Fibroblast of skin of left quadriceps (primary cell): ENCODE measurements at regions not wholly inside any gene's neighbourhood (a gene's known extent, or its start where the extent isn't known, plus 50 kb on each side); places are given as distances from the start of the nearest gene placed in this dataset.
"Not testable (repeated sequence)": the region's sequence is repeated elsewhere in the genome, so short reads cannot be mapped to it uniquely, and the experiment has no call there.

Experiments used
- DNase-seq, 2 experiments: peaks; one replicate each; pipeline ENCODE4 v3.0.0-alpha.2; 2013; ENCODE audit warnings: low read depth in 2 of 2

DNA sequence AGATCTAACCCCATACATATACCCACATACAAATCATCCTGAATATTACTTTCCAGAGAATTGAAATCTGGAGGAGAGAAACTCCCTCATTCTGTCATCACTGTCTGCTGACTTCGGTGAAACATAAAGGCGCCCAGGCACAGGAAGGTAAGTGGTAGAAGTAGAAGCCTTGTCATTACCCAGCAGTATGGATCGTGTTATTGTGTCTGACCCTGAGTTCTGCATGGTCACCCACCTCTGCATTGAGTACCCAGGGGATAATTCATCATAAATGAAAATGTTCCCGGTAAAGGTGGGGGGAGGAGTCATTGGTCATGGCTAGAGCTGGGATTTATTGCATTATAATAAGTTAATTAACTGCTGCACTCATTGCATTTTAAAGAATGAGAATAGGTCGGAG is 342.6 kb upstream of the PKN2 start:
- DNase-seq, result no peak

- DNase-seq, result not testable (repeated sequence)
These were observed 342.0 kb upstream of the PKN2 start for GRCh38 chr1:88342081-88342480.

DNA sequence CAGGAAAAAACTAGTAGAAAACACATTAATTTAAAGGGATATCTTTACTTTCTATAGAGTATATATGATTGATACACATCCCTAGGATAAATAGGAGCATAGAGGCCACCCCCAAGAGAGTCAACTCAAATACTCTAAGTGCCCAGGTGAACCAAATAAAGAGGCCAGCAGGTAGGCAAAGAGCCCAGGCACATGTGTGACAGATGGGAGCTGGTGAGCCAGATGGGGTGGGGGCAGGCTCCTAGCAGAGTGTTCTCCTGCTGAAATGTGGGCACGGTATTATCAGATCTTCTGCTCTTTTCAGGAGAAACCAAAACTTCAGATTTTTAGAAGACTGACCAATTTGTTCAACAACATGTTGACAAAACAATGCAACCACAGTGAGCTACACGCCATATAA is 333.4 kb upstream of the PKN2 start:
- DNase-seq, result no peak

- no peak for DNase-seq
These were observed 332.1 kb upstream of the PKN2 start for GRCh38 chr1:88351960-88352359.

DNA sequence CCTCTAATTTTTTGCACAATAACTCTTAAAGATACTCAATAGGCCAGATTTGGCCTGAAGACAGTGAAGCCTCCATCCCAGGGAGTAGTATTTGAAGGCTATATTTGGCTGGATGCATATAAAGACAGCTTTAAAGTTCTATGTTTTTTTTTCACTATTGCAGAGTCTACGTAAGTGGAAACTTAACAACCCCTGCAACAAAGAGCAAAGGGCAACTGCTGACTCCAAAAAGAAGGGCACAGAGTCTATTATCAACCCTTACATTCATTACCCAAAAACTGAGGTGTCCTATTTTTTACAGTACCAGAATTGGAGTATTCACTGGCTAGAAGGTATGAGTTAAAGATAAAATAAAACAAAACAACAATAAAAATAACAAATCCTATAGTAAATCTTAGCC is 329.8 kb upstream of the PKN2 start:
- DNase-seq, result no peak

DNA sequence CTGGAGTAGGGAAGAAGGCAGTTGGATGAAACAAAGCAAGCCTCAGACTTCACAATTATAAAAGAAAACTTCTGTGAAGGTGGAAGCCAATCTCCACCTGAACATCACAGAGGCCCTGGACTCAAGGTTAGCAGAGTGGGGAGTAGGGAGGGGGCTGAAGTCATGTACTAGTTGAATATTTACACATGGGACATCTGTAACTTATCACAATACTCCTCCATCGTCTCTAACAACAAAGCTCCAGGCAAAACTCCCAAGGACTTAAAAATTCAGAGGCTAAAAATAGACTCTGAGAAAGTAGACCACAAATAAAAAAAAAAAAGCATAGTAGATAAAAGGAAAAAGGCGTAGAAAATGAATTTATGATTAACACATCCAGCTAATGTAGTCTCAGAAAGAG is 326.3 kb upstream of the PKN2 start:
- peak in 1 of 2 experiments; percentile 0 for DNase-seq

- DNase-seq, result no peak
These were observed 312.5 kb upstream of the PKN2 start for GRCh38 chr1:88371436-88372023.

GRCh38 chr1:88375977-88376376 is 308.1 kb upstream of the PKN2 start:
- DNase-seq, result no peak

DNA sequence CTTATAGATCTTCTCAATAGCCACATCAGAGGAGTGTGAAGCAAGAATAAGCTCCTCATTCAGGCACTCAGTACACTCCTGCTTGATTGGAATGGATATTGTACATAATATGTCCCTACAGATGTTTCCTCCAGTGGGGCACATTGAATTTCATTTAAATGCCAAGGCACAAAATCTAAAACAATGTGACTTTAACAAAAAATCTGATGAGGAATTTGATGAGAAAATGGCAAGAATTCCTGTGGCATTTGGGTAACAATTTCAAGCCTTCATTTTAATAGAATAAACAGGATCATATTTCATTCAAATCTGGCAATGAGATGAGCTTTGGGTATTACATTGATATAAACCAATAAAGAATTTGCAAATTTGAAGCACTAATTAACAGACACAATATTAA is 307.7 kb upstream of the PKN2 start:
- no peak for DNase-seq

DNA sequence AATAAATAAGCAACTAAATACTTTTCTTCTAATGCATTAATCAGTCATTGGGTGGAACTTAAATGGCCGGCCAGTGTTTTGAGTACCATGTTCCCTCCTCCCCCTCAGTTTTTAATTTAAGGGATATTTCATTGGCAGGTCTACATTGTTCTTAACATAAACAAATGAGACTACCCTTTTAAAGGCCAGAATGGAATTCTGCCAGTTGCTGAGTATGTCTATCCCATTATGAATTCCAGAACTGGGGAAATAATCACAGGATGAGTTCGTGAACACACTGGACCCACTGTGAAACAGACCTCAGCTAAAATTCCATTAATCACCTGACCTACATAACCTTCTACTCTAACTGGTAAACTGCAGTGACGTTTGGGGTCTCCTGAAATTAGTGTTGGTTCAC is 305.5 kb upstream of the PKN2 start:
- DNase-seq, result no peak

- no peak for DNase-seq
These were observed 289.1 kb upstream of the PKN2 start for GRCh38 chr1:88394958-88395357.

- DNase-seq, result no peak
These were observed 285.7 kb upstream of the PKN2 start for GRCh38 chr1:88398338-88398737.

- no peak for DNase-seq
These were observed 284.4 kb upstream of the PKN2 start for GRCh38 chr1:88399690-88400089.

DNA sequence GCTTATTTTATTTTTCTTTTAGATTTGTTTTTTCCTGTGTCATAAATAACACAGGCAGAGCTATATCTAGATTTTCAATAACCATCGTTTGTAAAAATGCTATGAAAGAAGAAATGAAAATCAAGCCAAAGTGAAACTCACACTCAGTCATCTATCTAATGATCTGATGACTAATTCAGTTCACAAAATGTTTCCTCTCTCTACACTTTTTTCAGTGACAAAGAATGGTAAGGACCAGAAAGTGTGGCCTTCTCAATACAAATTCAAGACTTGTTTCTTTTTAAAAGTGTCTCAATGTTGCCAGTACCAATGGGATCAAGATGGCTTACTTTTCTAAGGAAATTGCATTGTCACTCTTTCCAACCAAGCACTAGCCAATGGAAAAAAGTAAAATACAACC is 282.8 kb upstream of the PKN2 start:
- DNase-seq, result no peak

DNA sequence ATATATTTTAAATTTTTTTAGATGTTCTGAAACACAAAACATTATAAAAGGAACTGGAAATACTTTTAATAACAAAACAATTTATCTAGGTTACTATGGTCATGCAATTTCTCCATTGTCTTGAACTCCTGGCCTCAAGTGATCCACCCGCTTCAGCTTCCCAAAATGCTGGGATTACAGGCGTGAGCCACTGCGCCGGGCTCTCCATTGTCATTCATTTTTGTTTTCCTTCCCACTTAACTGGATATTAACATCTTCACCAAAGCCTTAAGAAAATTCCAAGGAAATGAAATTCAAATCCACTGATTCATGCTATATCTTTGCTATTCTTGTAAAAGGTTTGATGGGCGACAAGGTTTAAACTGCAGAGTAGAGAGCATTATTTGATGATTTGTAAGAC is 279.5 kb upstream of the PKN2 start:
- DNase-seq, result no peak

- no peak for DNase-seq
These were observed 276.8 kb upstream of the PKN2 start for GRCh38 chr1:88407248-88407647.

DNA sequence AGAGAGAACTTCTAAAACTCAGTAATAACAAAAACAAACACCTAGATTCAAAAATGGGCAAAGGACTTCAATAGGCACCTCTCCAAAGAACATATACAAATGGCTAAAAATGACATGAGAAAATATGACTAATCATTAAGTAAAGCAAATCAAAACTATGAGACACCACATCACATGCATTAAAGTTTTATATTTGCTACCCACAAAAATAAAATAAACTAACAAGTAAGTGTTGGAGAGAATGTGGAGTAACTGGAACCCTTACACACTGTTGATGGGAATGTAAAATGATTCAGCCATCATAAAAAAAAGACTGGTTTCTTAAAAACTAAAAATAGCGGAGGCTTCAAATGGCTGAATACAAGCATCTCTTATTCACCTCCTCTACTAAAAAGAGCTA is 262.1 kb upstream of the PKN2 start:
- DNase-seq, result no peak

DNA sequence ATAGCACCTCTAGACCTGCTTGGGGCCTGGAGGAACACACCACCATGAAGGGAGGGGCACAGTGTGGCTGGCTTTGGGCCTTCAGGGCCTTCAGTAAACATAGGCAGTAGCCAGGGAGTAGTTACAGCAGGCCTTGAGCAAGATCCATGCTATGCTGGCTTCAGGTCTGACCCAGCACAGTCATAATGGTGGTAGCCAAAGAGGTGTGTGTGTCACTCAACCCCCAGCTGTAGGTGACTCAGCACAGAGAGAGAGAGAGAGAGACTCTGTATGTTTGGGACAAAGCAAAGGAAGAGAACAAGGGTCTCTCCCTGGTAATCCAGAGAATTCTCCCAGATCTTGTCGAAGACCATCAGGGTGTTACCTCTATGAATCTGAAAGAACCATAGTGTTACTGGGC is 250.5 kb upstream of the PKN2 start:
- DNase-seq, result no peak

- DNase-seq, result no peak
These were observed 249.2 kb upstream of the PKN2 start for GRCh38 chr1:88434836-88435235.

- DNase-seq, result no peak
These were observed 243.1 kb upstream of the PKN2 start for GRCh38 chr1:88441022-88441421.

GRCh38 chr1:88451856-88452255 is 232.2 kb upstream of the PKN2 start:
- no peak for DNase-seq

- DNase-seq, result no peak
These were observed 230.8 kb upstream of the PKN2 start for GRCh38 chr1:88453295-88453694.

DNA sequence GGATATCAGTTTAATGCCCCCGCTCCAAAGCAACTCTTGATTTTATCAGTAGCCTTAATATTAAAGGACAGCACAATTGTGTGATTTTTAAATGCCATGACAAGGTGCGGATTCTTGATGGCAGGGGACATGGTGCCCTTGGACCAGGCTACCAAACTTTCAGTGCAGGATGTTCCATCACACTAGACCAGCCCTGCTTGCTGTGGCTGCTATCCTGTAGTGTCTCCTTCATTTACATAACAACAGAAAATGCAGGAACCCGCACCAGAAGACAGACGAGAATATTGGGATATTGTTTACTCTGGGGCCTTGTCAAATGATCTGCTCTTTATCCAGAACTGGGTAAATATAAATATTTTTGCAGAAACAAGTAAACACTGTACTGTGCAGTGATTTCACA is 229.3 kb upstream of the PKN2 start:
- no peak for DNase-seq

- DNase-seq, result no peak
These were observed 228.3 kb upstream of the PKN2 start for GRCh38 chr1:88455621-88456256.
